ENCODE measurements at regions not wholly inside any gene's neighbourhood (a gene's known extent, or its start where the extent isn't known, plus 50 kb on each side); places are given as distances from the start of the nearest gene placed in this dataset.

DNA sequence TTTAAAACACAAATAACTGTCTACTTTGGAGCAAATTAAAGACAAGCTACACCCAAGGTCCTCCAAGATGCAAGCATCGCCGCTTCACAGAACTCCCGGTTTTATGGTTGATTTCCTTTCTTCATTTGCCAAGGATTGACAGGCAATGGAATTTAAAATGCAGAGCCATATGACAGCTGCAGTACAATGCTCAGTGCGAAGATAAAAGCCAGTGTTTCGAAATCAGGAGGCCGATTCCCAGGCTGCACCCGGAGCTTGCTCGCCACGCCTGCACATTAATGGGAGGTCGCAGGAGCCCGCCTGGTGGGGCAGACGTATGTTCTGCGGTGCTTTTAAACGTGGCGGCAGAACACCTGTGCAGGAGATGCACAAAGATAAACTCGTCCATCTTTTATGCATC lies 727.6 kb upstream of the SOX11 start:
- TF ChIP-seq, protein P1, sequence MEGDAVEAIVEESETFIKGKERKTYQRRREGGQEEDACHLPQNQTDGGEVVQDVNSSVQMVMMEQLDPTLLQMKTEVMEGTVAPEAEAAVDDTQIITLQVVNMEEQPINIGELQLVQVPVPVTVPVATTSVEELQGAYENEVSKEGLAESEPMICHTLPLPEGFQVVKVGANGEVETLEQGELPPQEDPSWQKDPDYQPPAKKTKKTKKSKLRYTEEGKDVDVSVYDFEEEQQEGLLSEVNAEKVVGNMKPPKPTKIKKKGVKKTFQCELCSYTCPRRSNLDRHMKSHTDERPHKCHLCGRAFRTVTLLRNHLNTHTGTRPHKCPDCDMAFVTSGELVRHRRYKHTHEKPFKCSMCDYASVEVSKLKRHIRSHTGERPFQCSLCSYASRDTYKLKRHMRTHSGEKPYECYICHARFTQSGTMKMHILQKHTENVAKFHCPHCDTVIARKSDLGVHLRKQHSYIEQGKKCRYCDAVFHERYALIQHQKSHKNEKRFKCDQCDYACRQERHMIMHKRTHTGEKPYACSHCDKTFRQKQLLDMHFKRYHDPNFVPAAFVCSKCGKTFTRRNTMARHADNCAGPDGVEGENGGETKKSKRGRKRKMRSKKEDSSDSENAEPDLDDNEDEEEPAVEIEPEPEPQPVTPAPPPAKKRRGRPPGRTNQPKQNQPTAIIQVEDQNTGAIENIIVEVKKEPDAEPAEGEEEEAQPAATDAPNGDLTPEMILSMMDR (IDR thresholded peaks at IDR 0.05) = no peak
- no peak for TF ChIP-seq POLR2A (IDR thresholded peaks at IDR 0.05)
- 25 to 30% methylated on average over 16 of the region's 16 CpGs for WGBS, 2 donors
- H3K4me3 ChIP-seq (ENCODE audit: low read depth, poor library complexity, severe bottlenecking) = no peak overlapping the region
- no peak for DNase-seq (ENCODE audit: low spot score in 2 of 2)
- intact Hi-C loops (cut with DNase I; ENCODE audit: low total_unique reads) = no loop called here

DNA sequence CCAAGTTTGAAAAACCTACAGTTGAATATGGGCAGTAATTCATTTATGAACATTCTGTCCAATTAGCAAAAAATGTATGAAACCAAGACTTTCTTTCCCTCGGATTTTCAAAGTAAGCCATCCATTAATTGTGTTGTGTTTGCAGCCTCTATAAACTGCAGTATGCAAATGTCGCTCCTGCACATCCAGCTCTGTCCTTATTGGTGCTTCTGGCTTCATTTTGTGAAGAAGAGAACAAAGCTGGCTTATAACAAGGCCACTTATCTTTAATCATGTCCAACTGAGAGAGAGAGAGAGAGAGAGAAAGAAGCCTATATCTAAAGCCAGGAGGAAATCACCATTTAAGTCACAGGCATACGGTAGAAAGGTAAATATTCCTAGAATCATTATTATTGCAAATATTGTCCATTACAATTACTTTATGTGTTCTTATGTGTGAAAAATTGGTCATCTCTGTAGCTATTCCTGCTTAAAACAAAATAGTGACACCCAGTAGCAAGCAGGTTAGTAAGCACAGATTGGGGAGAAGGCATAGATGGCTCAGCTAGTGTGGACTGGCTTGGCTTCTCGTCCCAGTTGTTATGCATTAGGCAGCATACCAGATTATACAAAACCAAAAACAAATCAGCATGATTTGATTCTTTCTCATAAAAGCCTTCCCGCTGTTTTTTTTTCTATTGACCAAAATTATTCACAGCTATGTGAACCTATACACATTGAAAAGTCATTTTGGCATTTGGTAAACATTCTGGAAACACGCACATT lies 726.4 kb upstream of the SOX11 start:
- intact Hi-C loops (cut with DNase I; ENCODE audit: low total_unique reads) = no loop called here
- TF ChIP-seq, protein P1 (IDR thresholded peaks at IDR 0.05) = no peak
- TF ChIP-seq POLR2A (IDR thresholded peaks at IDR 0.05) = no peak
- 77% methylated on average over 6 of the region's 6 CpGs for WGBS, 2 donors
- DNase-seq (ENCODE audit: low spot score in 2 of 2) = no peak
- no peak overlapping the region for H3K4me3 ChIP-seq (ENCODE audit: low read depth, poor library complexity, severe bottlenecking)

DNA sequence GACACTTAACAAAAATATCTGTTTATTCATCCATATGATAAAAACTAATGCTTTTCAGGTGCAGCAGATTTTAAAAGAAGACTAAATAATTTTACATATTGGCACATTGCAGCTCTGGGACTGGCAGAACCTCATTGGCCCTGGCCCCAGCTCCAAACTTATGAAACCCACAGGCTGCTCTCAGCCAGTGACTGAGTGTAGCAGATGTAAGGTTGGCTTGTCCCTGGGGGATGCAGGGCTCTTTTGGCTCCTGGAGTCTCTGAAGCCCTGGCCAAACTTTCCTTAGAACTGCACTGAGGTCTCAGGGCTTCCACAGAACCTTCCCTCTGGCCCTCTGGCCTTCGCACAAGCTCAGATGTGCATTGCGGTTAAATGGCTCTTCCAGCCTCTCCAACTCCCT lies 725.0 kb upstream of the SOX11 start:
- 71 to 86% methylated on average over 2 of the region's 2 CpGs for WGBS, 2 donors
- DNase-seq (ENCODE audit: low spot score in 2 of 2) = no peak
- intact Hi-C loops (cut with DNase I; ENCODE audit: low total_unique reads) = no loop called here
- no peak overlapping the region for H3K4me3 ChIP-seq (ENCODE audit: low read depth, poor library complexity, severe bottlenecking)
- TF ChIP-seq, protein P1 (IDR thresholded peaks at IDR 0.05) = no peak
- no peak for TF ChIP-seq POLR2A (IDR thresholded peaks at IDR 0.05)

DNA sequence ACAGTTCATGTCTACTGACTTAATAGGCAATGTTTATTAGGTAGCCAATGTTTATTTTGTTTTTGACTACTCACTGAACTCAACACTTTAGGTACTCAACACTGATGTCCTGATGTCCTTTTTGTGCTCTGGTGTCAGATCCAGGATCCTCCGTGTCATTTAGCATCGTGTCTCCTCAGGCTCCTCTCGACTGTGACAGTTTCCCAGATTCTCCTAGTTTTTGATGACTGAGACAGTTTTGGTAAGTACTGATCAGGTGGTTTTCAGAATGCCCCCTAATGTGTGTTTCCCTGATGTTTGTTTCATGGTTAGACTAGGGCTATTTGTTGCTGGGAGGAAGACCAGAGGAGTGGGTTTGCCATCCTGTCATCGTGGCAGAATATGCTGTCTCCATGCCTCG lies 719.7 kb upstream of the SOX11 start:
- TF ChIP-seq POLR2A (IDR thresholded peaks at IDR 0.05) = no peak
- TF ChIP-seq, protein P1 (IDR thresholded peaks at IDR 0.05) = no peak
- no peak for DNase-seq (ENCODE audit: low spot score in 2 of 2)
- no peak overlapping the region for H3K4me3 ChIP-seq (ENCODE audit: low read depth, poor library complexity, severe bottlenecking)
- 90 to 91% methylated on average over 5 of the region's 5 CpGs for WGBS, 2 donors
- intact Hi-C loops (cut with DNase I; ENCODE audit: low total_unique reads) = no loop called here

DNA sequence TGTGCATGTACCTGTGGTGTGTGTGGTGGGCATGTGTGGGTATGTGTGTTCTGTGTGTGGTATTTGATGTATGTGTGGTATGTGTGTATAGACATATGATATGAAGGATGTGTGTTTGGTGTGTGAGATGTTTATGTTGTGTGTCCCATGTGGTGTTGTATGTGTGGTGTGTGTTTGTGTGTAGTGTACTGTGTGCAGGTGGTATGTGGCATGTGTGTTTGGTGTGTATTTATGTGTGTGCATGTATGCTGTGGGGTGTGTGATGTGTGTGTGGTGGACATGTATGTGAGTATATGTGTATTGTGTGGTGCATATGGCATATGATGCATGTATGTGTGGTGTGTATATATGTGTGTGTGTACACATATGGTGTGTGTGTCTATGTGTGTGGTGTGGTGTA lies 718.8 kb upstream of the SOX11 start:
- TF ChIP-seq, protein P1 (IDR thresholded peaks at IDR 0.05) = no peak
- TF ChIP-seq POLR2A (IDR thresholded peaks at IDR 0.05) = no peak
- no peak overlapping the region for H3K4me3 ChIP-seq (ENCODE audit: low read depth, poor library complexity, severe bottlenecking)
- intact Hi-C loops (cut with DNase I; ENCODE audit: low total_unique reads) = no loop called here
- DNase-seq (ENCODE audit: low spot score in 2 of 2) = no peak

DNA sequence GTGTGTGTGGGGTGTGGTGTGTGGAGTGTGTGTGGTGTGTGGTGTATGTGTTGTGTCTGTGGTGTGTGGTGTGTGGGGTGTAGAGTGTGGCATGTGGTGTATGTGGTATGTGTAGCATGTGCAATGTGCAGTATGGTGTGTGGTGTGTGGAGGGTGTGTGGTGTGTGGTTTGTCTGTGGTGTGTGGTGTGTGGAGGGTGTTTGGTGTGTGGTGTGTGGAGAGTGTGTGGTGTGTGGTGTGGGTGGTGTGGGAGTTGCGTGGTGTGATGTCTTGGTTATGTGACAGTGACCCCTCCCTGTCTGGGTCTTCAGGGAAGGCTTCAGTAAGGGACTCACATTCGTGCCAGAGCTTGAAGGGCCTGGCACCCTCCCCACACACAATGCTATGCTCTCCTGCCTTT lies 718.2 kb upstream of the SOX11 start:
- 64 to 81% methylated on average over 2 of the region's 2 CpGs for WGBS, 2 donors
- no peak overlapping the region for H3K4me3 ChIP-seq (ENCODE audit: low read depth, poor library complexity, severe bottlenecking)

More for the DNA sequence above, 718.2 kb upstream of the SOX11 start:
- no peak for DNase-seq (ENCODE audit: low spot score in 2 of 2)
- intact Hi-C loops (cut with DNase I; ENCODE audit: low total_unique reads) = no loop called here
- TF ChIP-seq POLR2A (IDR thresholded peaks at IDR 0.05) = no peak
- TF ChIP-seq, protein P1 (IDR thresholded peaks at IDR 0.05) = no peak

Data from lower leg skin (tissue), 4 donors.